ENCODE measurements at regions not wholly inside any gene's neighbourhood (a gene's known extent, or its start where the extent isn't known, plus 50 kb on each side); places are given as distances from the start of the nearest gene placed in this dataset.

DNA sequence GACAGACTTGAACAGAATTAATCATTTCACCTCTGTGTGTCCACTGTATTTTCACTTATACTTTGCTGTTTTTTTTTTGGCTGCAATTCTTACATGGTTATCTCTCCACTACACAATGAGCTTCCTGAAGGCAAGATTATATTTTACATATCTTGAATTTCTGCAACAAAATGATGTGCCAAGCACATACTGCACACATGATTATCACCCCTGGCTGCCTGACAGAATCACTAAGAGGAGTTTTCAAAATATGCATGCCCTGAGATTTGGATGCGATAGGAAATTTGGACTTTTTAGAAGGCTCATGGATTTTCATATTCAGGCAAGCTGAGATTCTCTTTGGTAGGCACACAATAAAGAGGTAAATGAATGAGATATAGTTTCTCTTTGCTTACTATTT is 1162.1 kb upstream of the IGFBP7 start:
- H3K9me3 ChIP-seq = no peaks in the 10 kb centered on the region
- no peaks in the 10 kb centered on the region for H3K27me3 ChIP-seq
- no peaks in the 10 kb centered on the region for H3K4me1 ChIP-seq
- H3K4me3 ChIP-seq = no peak overlapping the region
- no peak for TF ChIP-seq EP300 (IDR thresholded peaks at IDR 0.05)
- TF ChIP-seq, protein P1, sequence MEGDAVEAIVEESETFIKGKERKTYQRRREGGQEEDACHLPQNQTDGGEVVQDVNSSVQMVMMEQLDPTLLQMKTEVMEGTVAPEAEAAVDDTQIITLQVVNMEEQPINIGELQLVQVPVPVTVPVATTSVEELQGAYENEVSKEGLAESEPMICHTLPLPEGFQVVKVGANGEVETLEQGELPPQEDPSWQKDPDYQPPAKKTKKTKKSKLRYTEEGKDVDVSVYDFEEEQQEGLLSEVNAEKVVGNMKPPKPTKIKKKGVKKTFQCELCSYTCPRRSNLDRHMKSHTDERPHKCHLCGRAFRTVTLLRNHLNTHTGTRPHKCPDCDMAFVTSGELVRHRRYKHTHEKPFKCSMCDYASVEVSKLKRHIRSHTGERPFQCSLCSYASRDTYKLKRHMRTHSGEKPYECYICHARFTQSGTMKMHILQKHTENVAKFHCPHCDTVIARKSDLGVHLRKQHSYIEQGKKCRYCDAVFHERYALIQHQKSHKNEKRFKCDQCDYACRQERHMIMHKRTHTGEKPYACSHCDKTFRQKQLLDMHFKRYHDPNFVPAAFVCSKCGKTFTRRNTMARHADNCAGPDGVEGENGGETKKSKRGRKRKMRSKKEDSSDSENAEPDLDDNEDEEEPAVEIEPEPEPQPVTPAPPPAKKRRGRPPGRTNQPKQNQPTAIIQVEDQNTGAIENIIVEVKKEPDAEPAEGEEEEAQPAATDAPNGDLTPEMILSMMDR (IDR thresholded peaks at IDR 0.05) = no peak
- no peak for TF ChIP-seq POLR2A (IDR thresholded peaks at IDR 0.05)
- no peak for DNase-seq (ENCODE audit: low spot score in 2 of 2)
- 92 to 97% methylated on average over 1 of the region's 1 CpG for WGBS, 2 donors
- H3K27ac ChIP-seq = no peak overlapping the region
- H3K36me3 ChIP-seq = no peaks in the 10 kb centered on the region

- 40 to 58% methylated on average over 2 of the region's 2 CpGs for WGBS, 2 donors
- no peak overlapping the region for H3K27ac ChIP-seq
- H3K27me3 ChIP-seq = no peaks in the 10 kb centered on the region
- H3K4me3 ChIP-seq = no peak overlapping the region
- TF ChIP-seq, protein P1 (IDR thresholded peaks at IDR 0.05) = no peak
- TF ChIP-seq POLR2A (IDR thresholded peaks at IDR 0.05) (no peak), EP300 (IDR thresholded peaks at IDR 0.05) (no peak)
- no peaks in the 10 kb centered on the region for H3K9me3 ChIP-seq
- no peaks in the 10 kb centered on the region for H3K36me3 ChIP-seq
- no peak for DNase-seq (ENCODE audit: low spot score in 2 of 2)
- no peaks in the 10 kb centered on the region for H3K4me1 ChIP-seq
Observed at GRCh38 chr4:58265734-58266133, 1155.5 kb upstream of the IGFBP7 start.

- no peak for DNase-seq (ENCODE audit: low spot score in 2 of 2)
- no peaks in the 10 kb centered on the region for H3K4me1 ChIP-seq
- H3K36me3 ChIP-seq = no peaks in the 10 kb centered on the region
- no peaks in the 10 kb centered on the region for H3K9me3 ChIP-seq
- TF ChIP-seq, protein P1 (IDR thresholded peaks at IDR 0.05) = no peak
- TF ChIP-seq POLR2A (IDR thresholded peaks at IDR 0.05) (no peak), EP300 (IDR thresholded peaks at IDR 0.05) (no peak)
- no peaks in the 10 kb centered on the region for H3K27me3 ChIP-seq
- no peak overlapping the region for H3K4me3 ChIP-seq
- H3K27ac ChIP-seq = no peak overlapping the region
Observed at GRCh38 chr4:58261526-58261925, 1151.3 kb upstream of the IGFBP7 start.

DNA sequence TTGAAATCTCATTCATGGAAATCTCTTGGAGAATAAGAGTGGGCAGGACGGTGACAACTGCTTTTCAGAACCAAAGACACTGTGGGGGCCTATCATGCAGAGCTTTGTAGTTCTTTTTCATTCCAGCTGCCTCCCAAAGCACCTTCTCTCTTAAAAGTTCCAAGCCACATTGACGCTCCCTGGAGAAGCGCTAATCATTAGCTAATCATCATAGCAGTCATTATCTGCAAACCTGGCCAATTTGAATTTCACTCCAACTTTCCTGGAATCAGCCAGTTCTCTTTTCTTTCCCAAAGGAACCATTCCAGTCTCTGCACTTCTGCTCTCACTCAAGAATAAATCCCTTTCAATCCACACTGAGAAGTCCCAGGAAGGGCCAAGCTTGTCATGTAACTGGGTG is 1144.1 kb upstream of the IGFBP7 start:
- 40 to 65% methylated on average over 3 of the region's 3 CpGs for WGBS, 2 donors
- Histone ChIP-seq H3K36me3 (no peaks in the 10 kb centered on the region), H3K27ac (no peak overlapping the region), H3K9me3 (no peaks in the 10 kb centered on the region), H3K27me3 (no peaks in the 10 kb centered on the region), H3K4me1 (no peaks in the 10 kb centered on the region), H3K4me3 (no peak overlapping the region)
- DNase-seq (ENCODE audit: low spot score in 2 of 2) = no peak
- TF ChIP-seq, protein P1 (IDR thresholded peaks at IDR 0.05) = no peak
- TF ChIP-seq EP300 (IDR thresholded peaks at IDR 0.05) (no peak), POLR2A (IDR thresholded peaks at IDR 0.05) (no peak)

DNA sequence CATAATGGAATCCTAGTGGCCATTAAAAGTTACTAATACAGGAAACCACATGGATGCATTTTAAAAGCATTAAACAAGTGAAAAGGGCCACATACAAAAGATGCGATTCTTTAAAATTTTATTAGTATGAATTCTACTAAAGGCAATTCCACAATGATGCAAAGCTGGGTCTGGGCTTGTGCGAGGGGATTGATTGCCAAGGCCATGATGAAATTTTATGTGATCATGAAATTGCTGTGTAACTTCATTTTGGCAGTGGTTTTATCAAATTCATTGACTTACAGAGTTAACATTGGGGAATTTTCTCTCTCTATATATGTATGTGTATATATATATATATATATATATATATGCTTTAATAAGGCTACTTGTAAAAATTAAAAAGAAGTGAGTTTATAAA is 1142.5 kb upstream of the IGFBP7 start:
- Histone ChIP-seq H3K4me3 (no peak overlapping the region), H3K9me3 (no peaks in the 10 kb centered on the region), H3K4me1 (no peaks in the 10 kb centered on the region), H3K36me3 (no peaks in the 10 kb centered on the region), H3K27me3 (no peaks in the 10 kb centered on the region), H3K27ac (no peak overlapping the region)
- DNase-seq (ENCODE audit: low spot score in 2 of 2) = no peak
- TF ChIP-seq POLR2A (IDR thresholded peaks at IDR 0.05) (no peak), EP300 (IDR thresholded peaks at IDR 0.05) (no peak)
- TF ChIP-seq, protein P1 (IDR thresholded peaks at IDR 0.05) = no peak
- WGBS, 2 donors = 89% methylated on average over 2 of the region's 2 CpGs
